ENCODE measurements at regions not wholly inside any gene's neighbourhood (a gene's known extent, or its start where the extent isn't known, plus 50 kb on each side); places are given as distances from the start of the nearest gene placed in this dataset.

GRCh38 chr4:116930329-116930728, 155.0 kb downstream of the TRAM1L1 start:
- no peak overlapping the region for H3K4me3 ChIP-seq (replicated peaks; ENCODE audit: insufficient read depth, low read length)
- DNase-seq (ENCODE audit: low read depth in 1 of 2, low spot score in 1 of 2): no peak
- TF ChIP-seq CTCF (IDR thresholded peaks at IDR 0.05; ENCODE audit: insufficient read depth, low read length) (no peak), POLR2AphosphoS5 (IDR thresholded peaks at IDR 0.05; ENCODE audit: low read depth) (no peak), REST (IDR thresholded peaks at IDR 0.05; ENCODE audit: insufficient replicate concordance, low read depth) (no peak), GABPA (IDR thresholded peaks at IDR 0.05; ENCODE audit: low read depth) (no peak), SPI1 (IDR thresholded peaks at IDR 0.05; ENCODE audit: borderline replicate concordance, low read depth) (no peak)
- H3K27me3 ChIP-seq (ENCODE audit: insufficient read depth, poor library complexity, severe bottlenecking): no peaks in the 10 kb centered on the region
- no peak overlapping the region for H3K27ac ChIP-seq (replicated peaks)

- DNase-seq (ENCODE audit: low read depth in 1 of 2, low spot score in 1 of 2): no peak
- H3K27ac ChIP-seq (replicated peaks): no peak overlapping the region
- H3K27me3 ChIP-seq (ENCODE audit: insufficient read depth, poor library complexity, severe bottlenecking): no peaks in the 10 kb centered on the region
- TF ChIP-seq GABPA (IDR thresholded peaks at IDR 0.05; ENCODE audit: low read depth): no peak
- TF ChIP-seq REST (IDR thresholded peaks at IDR 0.05; ENCODE audit: insufficient replicate concordance, low read depth): no peak
- no peak for TF ChIP-seq CTCF (IDR thresholded peaks at IDR 0.05; ENCODE audit: insufficient read depth, low read length)
- no peak overlapping the region for H3K4me3 ChIP-seq (replicated peaks; ENCODE audit: insufficient read depth, low read length)
Observed at GRCh38 chr4:116926631-116927295, 158.6 kb downstream of the TRAM1L1 start.

GRCh38 chr4:116925900-116926457, 159.4 kb downstream of the TRAM1L1 start:
- Histone ChIP-seq H3K4me3 (replicated peaks; ENCODE audit: insufficient read depth, low read length) (no peak overlapping the region), H3K27me3 (ENCODE audit: insufficient read depth, poor library complexity, severe bottlenecking) (no peaks in the 10 kb centered on the region), H3K27ac (replicated peaks) (no peak overlapping the region)
- TF ChIP-seq POLR2AphosphoS5 (IDR thresholded peaks at IDR 0.05; ENCODE audit: low read depth): no peak
- TF ChIP-seq CTCF (IDR thresholded peaks at IDR 0.05; ENCODE audit: insufficient read depth, low read length): no peak
- TF ChIP-seq SPI1 (IDR thresholded peaks at IDR 0.05; ENCODE audit: borderline replicate concordance, low read depth): no peak
- no peak for DNase-seq (ENCODE audit: low read depth in 1 of 2, low spot score in 1 of 2)

- no peak for DNase-seq (ENCODE audit: low read depth in 1 of 2, low spot score in 1 of 2)
- no peak for TF ChIP-seq SPI1 (IDR thresholded peaks at IDR 0.05; ENCODE audit: borderline replicate concordance, low read depth)
- TF ChIP-seq POLR2AphosphoS5 (IDR thresholded peaks at IDR 0.05; ENCODE audit: low read depth): no peak
- no peak for TF ChIP-seq CTCF (IDR thresholded peaks at IDR 0.05; ENCODE audit: insufficient read depth, low read length)
- Histone ChIP-seq H3K27me3 (ENCODE audit: insufficient read depth, poor library complexity, severe bottlenecking) (no peaks in the 10 kb centered on the region), H3K4me3 (replicated peaks; ENCODE audit: insufficient read depth, low read length) (no peak overlapping the region), H3K27ac (replicated peaks) (no peak overlapping the region)
Observed at GRCh38 chr4:116923389-116923788, 162.0 kb downstream of the TRAM1L1 start.

Measured in HL-60 (cell line).